ENCODE measurements at regions not wholly inside any gene's neighbourhood (a gene's known extent, or its start where the extent isn't known, plus 50 kb on each side); places are given as distances from the start of the nearest gene placed in this dataset.

DNA sequence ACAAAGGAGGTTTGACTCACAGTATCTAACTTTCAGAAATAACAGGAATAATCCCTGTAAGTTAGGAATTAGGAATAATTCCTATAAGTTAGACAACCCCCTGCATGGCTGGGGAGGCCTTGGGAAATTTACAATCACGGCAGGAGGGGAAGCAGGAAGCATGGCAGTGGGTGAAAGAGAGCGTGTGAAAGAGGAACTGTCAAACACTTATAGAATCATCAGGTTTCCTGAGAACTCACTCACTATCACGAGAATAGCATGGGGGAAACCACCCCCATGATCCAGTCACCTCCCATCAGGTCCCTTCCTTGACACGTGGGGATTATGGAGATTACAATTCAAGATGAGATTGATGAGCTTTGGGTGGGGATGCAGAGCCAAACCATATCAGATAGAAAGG is 385.5 kb downstream of the IL20RB start:
- H3K4me3 ChIP-seq (ENCODE audit: low read depth, low read length): no peak overlapping the region
- DNase-seq (ENCODE audit: low read depth): no peak
- TF ChIP-seq, protein P1, sequence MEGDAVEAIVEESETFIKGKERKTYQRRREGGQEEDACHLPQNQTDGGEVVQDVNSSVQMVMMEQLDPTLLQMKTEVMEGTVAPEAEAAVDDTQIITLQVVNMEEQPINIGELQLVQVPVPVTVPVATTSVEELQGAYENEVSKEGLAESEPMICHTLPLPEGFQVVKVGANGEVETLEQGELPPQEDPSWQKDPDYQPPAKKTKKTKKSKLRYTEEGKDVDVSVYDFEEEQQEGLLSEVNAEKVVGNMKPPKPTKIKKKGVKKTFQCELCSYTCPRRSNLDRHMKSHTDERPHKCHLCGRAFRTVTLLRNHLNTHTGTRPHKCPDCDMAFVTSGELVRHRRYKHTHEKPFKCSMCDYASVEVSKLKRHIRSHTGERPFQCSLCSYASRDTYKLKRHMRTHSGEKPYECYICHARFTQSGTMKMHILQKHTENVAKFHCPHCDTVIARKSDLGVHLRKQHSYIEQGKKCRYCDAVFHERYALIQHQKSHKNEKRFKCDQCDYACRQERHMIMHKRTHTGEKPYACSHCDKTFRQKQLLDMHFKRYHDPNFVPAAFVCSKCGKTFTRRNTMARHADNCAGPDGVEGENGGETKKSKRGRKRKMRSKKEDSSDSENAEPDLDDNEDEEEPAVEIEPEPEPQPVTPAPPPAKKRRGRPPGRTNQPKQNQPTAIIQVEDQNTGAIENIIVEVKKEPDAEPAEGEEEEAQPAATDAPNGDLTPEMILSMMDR (conservative IDR thresholded peaks at IDR 0.05; ENCODE audit: low read depth, low read length): no peak

DNA sequence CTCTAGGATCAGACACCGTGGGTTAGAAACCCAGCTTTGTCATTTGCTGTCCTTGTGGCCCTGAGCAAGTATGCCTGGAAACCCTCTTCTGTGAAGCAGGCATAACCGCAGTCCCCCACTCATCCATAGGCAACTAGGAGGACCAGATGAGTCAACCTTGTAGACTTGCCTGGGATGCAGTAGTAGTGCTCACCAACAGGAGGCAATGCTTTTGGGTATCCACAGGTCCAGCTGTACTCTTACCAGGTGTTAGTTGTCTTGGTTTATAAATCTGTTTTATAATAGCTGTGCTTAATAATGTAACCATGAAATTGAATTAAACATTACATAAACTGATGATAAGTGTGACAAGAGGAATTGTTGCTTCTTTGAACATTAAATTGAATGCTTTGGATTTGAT is 389.3 kb downstream of the IL20RB start:
- H3K4me3 ChIP-seq (ENCODE audit: low read depth, low read length): no peak overlapping the region
- TF ChIP-seq, protein P1 (conservative IDR thresholded peaks at IDR 0.05; ENCODE audit: low read depth, low read length): no peak
- DNase-seq (ENCODE audit: low read depth): no peak

DNA sequence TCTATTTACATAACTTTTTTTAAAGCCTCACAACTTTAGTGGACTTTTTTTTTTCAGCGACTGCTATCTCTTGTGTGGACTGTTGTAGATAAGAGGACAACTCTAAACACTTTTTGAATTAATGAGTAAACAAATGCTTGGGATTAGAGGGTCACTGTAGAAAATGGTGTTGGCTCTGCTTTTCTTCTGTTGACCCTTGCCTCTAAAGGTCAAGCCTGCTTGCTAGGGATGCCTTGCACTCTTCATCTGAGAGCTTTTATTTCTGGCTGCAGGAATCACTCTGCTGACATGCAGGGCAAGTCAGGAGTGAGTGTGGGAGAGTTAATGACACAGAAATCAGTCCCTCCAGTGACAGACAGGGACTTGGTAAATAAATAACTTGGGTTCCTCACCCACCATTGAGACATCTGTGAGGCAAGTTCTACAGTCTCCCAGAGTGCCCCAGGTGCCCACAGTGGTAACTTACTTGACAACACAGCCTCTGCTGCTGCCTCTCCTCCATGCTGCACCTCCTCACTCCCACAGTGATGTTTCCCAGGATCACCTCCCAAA is 390.1 kb downstream of the IL20RB start:
- no peak for DNase-seq (ENCODE audit: low read depth)
- no peak overlapping the region for H3K4me3 ChIP-seq (ENCODE audit: low read depth, low read length)
- TF ChIP-seq, protein P1 (conservative IDR thresholded peaks at IDR 0.05; ENCODE audit: low read depth, low read length): no peak

DNA sequence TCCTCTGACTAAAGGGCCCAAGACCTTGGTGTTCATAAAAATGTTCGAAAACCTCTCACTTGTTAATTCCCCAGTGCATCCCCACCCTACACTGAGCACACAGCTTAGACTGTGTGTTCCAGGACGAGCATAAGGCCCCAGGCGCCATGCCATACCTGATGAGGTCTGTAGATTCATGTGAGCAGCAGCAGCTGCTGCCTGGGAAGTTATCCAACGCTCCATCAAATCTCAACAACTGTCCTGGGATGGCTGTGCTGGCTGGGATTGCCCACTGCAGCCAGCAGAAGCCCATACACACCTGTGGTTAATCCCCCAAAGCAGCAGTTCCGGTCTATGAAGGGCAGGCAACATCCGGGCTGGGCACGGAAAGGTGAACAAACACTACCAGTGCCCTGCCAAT is 391.2 kb downstream of the IL20RB start:
- DNase-seq (ENCODE audit: low read depth): no peak
- no peak overlapping the region for H3K4me3 ChIP-seq (ENCODE audit: low read depth, low read length)
- TF ChIP-seq, protein P1 (conservative IDR thresholded peaks at IDR 0.05; ENCODE audit: low read depth, low read length): no peak

DNA sequence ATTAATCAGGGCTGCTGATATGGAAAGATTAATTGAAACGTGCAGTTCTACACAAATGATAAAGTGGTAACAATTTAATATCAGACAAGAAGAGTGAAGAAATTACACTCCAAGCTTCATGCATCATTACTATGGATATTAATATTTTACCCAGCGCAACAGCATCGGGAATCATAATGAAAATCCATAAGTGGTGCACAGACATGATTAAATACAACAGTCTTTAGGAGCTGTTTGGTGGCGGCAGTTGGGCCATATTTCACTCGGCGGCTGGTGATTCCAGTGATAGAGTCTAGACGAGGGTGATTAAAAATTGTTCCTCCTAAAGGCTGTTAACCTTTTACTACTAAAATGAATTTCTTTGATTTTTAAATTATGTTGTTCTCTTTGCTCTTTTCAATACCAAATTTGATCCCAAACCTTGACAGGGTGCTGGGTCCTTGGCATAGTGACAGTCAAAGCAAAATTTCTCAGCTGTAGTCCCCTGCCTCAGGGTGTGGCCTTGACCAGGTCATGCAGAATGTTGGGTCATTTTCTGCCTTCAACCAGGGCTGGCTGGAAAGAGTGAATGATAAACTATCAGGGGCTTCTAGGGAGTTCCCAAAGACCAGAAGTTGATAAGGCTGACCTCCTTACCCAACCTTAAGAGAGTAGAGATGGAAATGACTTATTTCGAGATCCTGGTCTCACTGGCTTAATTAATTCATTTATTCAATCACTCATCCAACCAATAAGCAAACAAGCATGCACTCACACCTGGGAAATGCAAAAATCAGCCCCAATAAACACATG is 392.0 kb downstream of the IL20RB start:
- no peak overlapping the region for H3K4me3 ChIP-seq (ENCODE audit: low read depth, low read length)
- DNase-seq (ENCODE audit: low read depth): no peak

DNA sequence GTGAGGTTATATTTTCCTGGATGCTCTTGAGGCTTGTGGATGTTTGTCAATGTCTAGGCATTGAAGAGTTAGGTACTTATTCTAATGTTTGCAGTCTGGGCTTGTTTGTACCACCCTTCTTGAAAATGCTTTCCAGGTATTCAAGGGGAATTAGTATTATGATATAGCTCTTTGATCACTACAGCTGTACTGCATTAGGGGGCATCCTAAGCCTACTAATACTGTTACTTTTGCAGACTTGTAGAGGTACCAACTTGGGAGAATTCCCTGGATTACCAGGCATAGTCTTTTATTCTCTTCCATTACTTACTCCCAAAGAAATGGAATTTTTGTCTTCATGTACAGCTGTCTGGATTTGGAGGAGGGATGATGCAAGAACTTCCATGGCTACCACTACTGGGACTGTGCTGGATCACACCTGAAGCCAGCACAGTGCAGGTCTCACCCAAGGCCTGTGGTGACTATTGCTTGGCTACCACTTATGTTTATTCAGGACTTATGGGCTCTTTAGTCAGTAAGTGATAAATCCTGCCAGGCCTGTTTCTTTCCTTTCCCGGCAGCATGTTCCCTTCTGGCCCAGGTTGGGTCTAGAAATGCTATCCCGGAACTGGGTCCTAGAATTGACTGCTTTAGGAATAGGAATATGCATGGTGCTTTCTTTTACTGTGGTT is 402.9 kb downstream of the IL20RB start:
- DNase-seq (ENCODE audit: low read depth): no peak
- no peak overlapping the region for H3K4me3 ChIP-seq (ENCODE audit: low read depth, low read length)
- TF ChIP-seq, protein P1 (conservative IDR thresholded peaks at IDR 0.05; ENCODE audit: low read depth, low read length): no peak

More for the DNA sequence above, 392.0 kb downstream of the IL20RB start:
- TF ChIP-seq, protein P1 (conservative IDR thresholded peaks at IDR 0.05; ENCODE audit: low read depth, low read length): no peak

Data from choroid plexus epithelial cell (primary cell).